ENCODE measurements at regions not wholly inside any gene's neighbourhood (a gene's known extent, or its start where the extent isn't known, plus 50 kb on each side); places are given as distances from the start of the nearest gene placed in this dataset.

GRCh38 chr14:21933681-21934080 lies 260.1 kb upstream of the OR4E1 start:
- H3K36me3 ChIP-seq, result no peaks in the 10 kb centered on the region
- WGBS, 2 donors, result 42 to 47% methylated on average over 1 of the region's 1 CpG
- H3K27ac ChIP-seq, result no peak overlapping the region
- no peak overlapping the region for H3K4me3 ChIP-seq
- H3K27me3 ChIP-seq, result no peaks in the 10 kb centered on the region
- DNase-seq (no peak), ATAC-seq (ENCODE audit: low FRiP score in 2 of 2) (no peak)
- H3K4me1 ChIP-seq, result no peaks in the 10 kb centered on the region
- TF ChIP-seq EP300 (IDR thresholded peaks at IDR 0.05) (no peak), CTCF (IDR thresholded peaks at IDR 0.05) (peak in 3 of 6 experiments; percentile 5 to 23 (median 17)), POLR2A (IDR thresholded peaks at IDR 0.05) (no peak)
- no peaks in the 10 kb centered on the region for H3K9me3 ChIP-seq

- no peaks in the 10 kb centered on the region for H3K4me1 ChIP-seq
These were observed 250.9 kb upstream of the OR4E1 start for GRCh38 chr14:21924479-21924878.

GRCh38 chr14:21923820-21924219 lies 250.2 kb upstream of the OR4E1 start:
- Histone ChIP-seq H3K27me3 (no peaks in the 10 kb centered on the region), H3K4me3 (no peak overlapping the region), H3K36me3 (no peaks in the 10 kb centered on the region), H3K9me3 (no peaks in the 10 kb centered on the region), H3K4me1 (no peaks in the 10 kb centered on the region), H3K27ac (no peak overlapping the region)
- DNase-seq (no peak), ATAC-seq (ENCODE audit: low FRiP score in 2 of 2) (peak in 1 of 2 donors; percentile 69)
- no peak for TF ChIP-seq CTCF (IDR thresholded peaks at IDR 0.05)
- TF ChIP-seq POLR2AphosphoS5 (IDR thresholded peaks at IDR 0.05), result no peak
- TF ChIP-seq POLR2A (IDR thresholded peaks at IDR 0.05), result no peak
- no peak for TF ChIP-seq EP300 (IDR thresholded peaks at IDR 0.05)

More at GRCh38 chr14:21924479-21924878, 250.9 kb upstream of the OR4E1 start:
- H3K27me3 ChIP-seq, result no peaks in the 10 kb centered on the region
- no peaks in the 10 kb centered on the region for H3K36me3 ChIP-seq
- no peaks in the 10 kb centered on the region for H3K9me3 ChIP-seq
- no peak overlapping the region for H3K27ac ChIP-seq
- WGBS, 2 donors, result 49 to 54% methylated on average over 5 of the region's 5 CpGs
- ATAC-seq (ENCODE audit: low FRiP score in 2 of 2) (no peak), DNase-seq (peak in 1 of 2 donors; percentile 27)
- no peak for TF ChIP-seq EP300 (IDR thresholded peaks at IDR 0.05)
- TF ChIP-seq POLR2AphosphoS5 (IDR thresholded peaks at IDR 0.05), result no peak
- TF ChIP-seq POLR2A (IDR thresholded peaks at IDR 0.05), result no peak
- no peak for TF ChIP-seq CTCF (IDR thresholded peaks at IDR 0.05)
- H3K4me3 ChIP-seq, result no peak overlapping the region

- Histone ChIP-seq H3K9me3 (no peaks in the 10 kb centered on the region), H3K27me3 (no peaks in the 10 kb centered on the region), H3K4me1 (peaks cover 0 to 5% (median 1%) of the 10 kb centered on the region in 4 donors), H3K36me3 (no peaks in the 10 kb centered on the region), H3K27ac (no peak overlapping the region), H3K4me3 (no peak overlapping the region)
- TF ChIP-seq POLR2A (IDR thresholded peaks at IDR 0.05), result no peak
- no peak for TF ChIP-seq CTCF (IDR thresholded peaks at IDR 0.05)
- no peak for TF ChIP-seq EP300 (IDR thresholded peaks at IDR 0.05)
- TF ChIP-seq POLR2AphosphoS5 (IDR thresholded peaks at IDR 0.05), result no peak
- ATAC-seq (ENCODE audit: low FRiP score in 2 of 2) (no peak), DNase-seq (no peak)
- 81 to 100% methylated on average over 1 of the region's 1 CpG for WGBS, 2 donors
These were observed 247.8 kb upstream of the OR4E1 start for GRCh38 chr14:21921453-21921852.

GRCh38 chr14:21917699-21918436 lies 244.2 kb upstream of the OR4E1 start:
- DNase-seq (peak in 1 of 2 donors; percentile 34), ATAC-seq (ENCODE audit: low FRiP score in 2 of 2) (peak in 1 of 2 donors; percentile 76)
- Histone ChIP-seq H3K36me3 (no peaks in the 10 kb centered on the region), H3K4me3 (no peak overlapping the region), H3K27ac (no peak overlapping the region), H3K4me1 (peaks cover 0 to 5% (median 1%) of the 10 kb centered on the region in 4 donors), H3K9me3 (no peaks in the 10 kb centered on the region), H3K27me3 (no peaks in the 10 kb centered on the region)
- TF ChIP-seq POLR2A (IDR thresholded peaks at IDR 0.05) (no peak), CTCF (IDR thresholded peaks at IDR 0.05) (peak; percentile 19 to 53 (median 41)), EP300 (IDR thresholded peaks at IDR 0.05) (no peak)
- WGBS, 2 donors, result 20% methylated on average over 4 of the region's 4 CpGs

All from upper lobe of left lung (tissue), 6 donors.